ENCODE measurements at regions not wholly inside any gene's neighbourhood (a gene's known extent, or its start where the extent isn't known, plus 50 kb on each side); places are given as distances from the start of the nearest gene placed in this dataset.

DNA sequence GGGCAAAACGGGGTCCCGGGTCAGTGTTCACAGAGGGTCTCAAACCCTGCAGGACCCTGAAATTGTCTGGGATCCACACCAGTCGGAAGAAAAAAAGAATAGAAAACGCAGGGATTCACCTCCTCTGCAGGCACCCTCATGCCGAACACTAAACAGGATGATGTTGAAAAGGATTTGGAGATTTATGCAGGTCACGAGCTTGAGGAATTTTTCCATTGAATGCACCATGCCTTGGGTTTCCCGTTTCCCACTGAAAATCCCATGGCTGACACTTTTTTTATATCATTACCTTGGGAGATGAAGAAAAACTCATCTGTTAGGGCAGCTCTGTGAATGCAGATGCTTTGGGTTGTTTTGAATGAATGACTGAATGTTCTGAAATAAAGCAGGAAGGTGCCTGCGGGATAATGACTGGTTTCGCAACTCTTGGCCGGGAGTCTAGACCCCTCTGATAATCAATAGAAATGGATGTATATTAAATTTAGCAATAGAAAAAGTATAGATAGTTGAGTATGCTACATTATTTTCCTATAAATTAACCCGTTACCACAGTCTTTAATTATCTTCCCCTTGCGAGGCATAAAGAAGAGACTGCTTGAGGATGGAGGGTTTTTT lies 147.5 kb upstream of the AFDN start:
- no peak for TF ChIP-seq POLR2A (IDR thresholded peaks at IDR 0.05)
- TF ChIP-seq, protein P1, sequence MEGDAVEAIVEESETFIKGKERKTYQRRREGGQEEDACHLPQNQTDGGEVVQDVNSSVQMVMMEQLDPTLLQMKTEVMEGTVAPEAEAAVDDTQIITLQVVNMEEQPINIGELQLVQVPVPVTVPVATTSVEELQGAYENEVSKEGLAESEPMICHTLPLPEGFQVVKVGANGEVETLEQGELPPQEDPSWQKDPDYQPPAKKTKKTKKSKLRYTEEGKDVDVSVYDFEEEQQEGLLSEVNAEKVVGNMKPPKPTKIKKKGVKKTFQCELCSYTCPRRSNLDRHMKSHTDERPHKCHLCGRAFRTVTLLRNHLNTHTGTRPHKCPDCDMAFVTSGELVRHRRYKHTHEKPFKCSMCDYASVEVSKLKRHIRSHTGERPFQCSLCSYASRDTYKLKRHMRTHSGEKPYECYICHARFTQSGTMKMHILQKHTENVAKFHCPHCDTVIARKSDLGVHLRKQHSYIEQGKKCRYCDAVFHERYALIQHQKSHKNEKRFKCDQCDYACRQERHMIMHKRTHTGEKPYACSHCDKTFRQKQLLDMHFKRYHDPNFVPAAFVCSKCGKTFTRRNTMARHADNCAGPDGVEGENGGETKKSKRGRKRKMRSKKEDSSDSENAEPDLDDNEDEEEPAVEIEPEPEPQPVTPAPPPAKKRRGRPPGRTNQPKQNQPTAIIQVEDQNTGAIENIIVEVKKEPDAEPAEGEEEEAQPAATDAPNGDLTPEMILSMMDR (IDR thresholded peaks at IDR 0.05): no peak
- TF ChIP-seq EP300 (IDR thresholded peaks at IDR 0.05): no peak
- no peak for TF ChIP-seq POLR2AphosphoS5 (IDR thresholded peaks at IDR 0.05)
